Activated CD4-positive, alpha-beta T cell treated with anti-CD3 and anti-CD28 coated beads, Interleukin-2, amount 50 U/mL, for 48 hours (primary cell): ENCODE measurements at regions not wholly inside any gene's neighbourhood (a gene's known extent, or its start where the extent isn't known, plus 50 kb on each side); places are given as distances from the start of the nearest gene placed in this dataset.

Experiments used
- DNase-seq, 2 experiments: peaks; one replicate each; pipeline ENCODE4 v3.0.0-alpha.2; 2020

- DNase-seq = no peak
Observed at GRCh38 chr5:81914696-81915095, 57.1 kb upstream of the ATG10 start.

DNA sequence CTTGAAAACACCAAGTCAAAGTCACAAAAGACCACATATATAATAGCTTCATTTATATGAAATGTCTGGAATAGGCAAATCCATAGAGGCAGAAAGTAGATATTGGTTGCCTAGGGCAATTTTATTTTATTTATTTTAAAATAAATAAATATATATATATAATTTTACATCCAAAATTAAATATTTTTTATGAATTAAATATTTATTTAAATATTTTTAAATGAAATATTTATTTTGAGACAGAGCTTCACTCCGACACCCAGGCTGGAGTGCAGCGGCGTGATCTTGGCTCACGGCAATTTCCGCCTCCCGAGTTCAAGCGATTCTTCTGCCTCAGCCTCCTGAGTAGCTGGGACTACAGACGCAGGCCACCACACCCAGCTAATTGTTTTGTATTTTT lies 58.9 kb upstream of the ATG10 start:
- no peak for DNase-seq

- no peak for DNase-seq
Observed at GRCh38 chr5:81909677-81910076, 62.1 kb upstream of the ATG10 start.

DNA sequence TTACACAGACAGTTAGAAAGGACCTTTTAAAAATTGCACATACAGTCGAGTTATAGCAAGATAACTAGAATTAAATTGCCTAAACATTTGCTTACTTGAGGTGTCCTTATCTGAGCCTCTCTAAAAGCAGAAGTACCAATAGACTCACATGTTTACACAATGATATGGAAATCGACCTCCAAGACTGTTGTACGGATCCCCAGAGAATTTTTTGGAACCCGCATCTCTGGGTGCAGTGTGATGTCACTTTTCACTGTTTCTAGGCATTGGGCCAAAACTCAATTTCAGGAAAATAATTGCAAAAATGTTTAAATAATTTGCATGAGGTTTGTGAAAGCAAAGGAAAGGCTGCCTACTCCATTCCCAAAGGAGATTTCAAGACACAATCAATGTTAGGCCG lies 63.1 kb upstream of the ATG10 start:
- no peak for DNase-seq

- DNase-seq = no peak
Observed at GRCh38 chr5:81908044-81908443, 63.8 kb upstream of the ATG10 start.

- no peak for DNase-seq
Observed at GRCh38 chr5:81907012-81907635, 64.7 kb upstream of the ATG10 start.

DNA sequence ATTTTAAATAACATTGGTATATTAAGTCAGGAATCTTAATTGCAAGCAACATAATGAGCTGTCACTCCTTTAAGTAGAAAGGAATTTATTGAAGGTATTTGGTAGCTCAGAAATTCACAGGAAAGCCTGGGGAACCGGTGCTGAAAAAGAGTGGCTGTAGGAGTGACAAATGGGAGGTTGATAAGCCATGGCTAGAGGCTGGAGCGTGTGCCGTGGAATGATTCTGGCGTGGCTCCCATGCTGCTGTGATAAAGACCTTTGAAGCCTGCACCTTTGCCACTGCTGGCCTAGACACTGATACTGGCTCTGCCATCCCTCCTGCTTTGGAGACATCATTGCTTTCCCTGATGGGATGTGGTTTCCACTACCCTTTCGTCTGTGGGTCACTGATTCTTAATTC lies 65.7 kb upstream of the ATG10 start:
- no peak for DNase-seq

- DNase-seq = no peak
Observed at GRCh38 chr5:81904861-81905260, 67.0 kb upstream of the ATG10 start.

DNA sequence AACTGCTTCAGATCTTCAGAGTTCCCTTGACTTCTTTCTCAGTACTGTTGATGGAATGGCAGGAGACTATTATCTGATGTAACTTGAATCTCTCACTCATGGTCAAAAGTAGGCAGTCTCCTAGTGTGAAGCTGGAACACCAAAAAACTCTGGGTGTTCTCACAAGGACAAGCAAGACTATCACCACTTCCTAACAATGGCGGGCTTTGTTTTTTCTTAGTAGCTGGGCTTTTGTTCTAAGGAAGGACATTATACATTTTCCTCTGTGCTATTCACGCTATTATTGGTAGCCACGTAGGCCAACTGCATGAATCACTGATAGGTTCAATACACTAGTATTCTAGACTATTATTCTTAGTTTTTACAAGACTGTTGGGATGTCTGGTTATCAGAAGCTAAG lies 67.7 kb upstream of the ATG10 start:
- DNase-seq = no peak

GRCh38 chr5:81901586-81901985 lies 70.2 kb upstream of the ATG10 start:
- DNase-seq = no peak

GRCh38 chr5:81899123-81899522 lies 72.7 kb upstream of the ATG10 start:
- DNase-seq = no peak

- DNase-seq = no peak
Observed at GRCh38 chr5:81898403-81898802, 73.4 kb upstream of the ATG10 start.

DNA sequence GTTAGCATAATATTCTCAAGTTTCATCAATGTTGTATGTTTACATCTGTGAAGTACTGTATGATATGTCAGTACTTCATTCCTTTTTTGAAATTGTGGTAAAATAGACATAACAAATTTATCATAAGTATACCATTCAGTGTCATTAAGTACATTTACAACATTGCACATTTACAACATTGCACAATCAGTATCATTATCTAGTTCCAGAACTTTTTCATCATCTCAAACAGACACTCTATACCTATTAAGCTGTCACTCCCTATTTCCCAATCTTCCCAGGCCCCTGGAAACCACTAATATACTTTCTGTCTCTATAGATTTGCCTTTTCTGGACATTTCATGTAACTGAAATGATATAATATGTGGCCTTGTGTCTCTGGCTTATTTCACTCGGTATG lies 75.1 kb upstream of the ATG10 start:
- DNase-seq = no peak

- no peak for DNase-seq
Observed at GRCh38 chr5:81895307-81895706, 76.5 kb upstream of the ATG10 start.

GRCh38 chr5:81893961-81894360 lies 77.9 kb upstream of the ATG10 start:
- DNase-seq = no peak

DNA sequence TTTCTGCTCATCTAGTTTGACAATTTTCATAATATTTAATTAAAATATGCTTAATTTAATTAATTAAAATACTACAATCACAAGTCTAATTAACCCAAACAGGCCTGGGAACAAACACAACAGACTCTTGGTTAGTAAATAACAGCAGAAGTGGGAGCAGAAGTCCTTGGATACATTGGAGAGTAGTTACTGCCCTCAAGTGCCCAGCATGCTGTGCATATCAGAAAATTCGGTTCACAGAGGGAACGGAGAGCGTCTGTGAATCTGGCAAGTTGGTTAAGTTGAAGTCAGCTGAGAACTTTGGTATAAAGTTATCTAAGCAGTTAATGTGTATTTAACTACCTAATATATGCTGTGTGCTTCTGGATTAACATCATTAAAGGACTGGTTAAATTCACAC lies 87.0 kb upstream of the ATG10 start:
- no peak for DNase-seq

DNA sequence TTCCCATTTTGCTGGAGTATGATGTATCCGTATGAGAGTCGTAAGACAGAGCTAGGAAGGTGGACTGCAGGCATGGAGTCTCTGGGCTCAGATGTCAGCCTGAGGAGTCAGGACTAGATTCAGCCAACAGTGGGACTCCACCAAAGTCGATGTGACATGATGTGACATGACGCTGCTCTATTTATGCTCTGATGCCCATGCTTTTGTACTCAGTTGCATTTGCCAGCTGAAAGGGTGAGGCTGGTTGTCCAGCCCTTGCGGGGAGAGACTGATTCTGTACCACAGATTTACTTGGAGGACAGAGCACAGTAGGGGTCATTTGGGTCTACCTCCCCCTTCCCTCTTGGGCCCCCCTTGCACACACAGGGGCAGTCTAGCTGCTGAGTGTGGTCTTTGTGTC lies 88.5 kb upstream of the ATG10 start:
- no peak for DNase-seq

DNA sequence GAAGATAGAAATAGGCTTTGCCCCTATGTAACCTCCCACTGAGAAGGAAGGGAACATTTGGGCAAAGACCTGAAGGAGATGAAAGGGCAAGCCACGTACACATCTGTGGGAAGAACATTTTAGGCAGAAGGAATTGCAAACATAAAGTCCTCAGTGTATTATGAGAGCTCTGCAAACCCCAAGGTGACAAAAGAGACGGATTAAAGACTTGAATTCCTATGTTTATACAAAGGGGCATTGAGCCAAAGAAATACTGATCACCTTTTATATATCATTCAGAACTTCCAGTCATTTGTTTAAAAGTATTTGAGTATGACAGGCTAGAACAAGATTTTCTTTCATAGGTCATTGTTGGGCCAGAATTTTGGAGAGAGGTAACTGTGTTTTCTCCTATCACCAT lies 90.2 kb upstream of the ATG10 start:
- no peak for DNase-seq

DNA sequence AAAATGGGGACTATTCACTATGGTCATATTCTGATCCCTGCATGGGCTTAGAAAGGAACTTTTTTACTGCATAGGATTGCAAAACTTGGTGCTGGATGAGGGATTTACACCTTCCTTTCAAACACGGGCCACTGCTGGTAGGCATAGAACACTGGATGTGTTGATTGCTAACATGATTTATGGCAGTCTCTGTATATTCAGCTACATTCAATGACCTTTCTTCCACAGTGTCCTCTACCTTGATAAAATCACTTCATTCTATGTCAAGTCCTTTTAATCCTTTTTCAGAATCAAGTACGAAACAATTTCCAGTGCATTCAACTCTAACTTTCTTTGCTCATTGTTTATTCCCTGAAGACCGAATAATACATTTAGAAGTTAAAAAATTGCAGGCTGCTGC lies 91.9 kb upstream of the ATG10 start:
- DNase-seq = no peak

DNA sequence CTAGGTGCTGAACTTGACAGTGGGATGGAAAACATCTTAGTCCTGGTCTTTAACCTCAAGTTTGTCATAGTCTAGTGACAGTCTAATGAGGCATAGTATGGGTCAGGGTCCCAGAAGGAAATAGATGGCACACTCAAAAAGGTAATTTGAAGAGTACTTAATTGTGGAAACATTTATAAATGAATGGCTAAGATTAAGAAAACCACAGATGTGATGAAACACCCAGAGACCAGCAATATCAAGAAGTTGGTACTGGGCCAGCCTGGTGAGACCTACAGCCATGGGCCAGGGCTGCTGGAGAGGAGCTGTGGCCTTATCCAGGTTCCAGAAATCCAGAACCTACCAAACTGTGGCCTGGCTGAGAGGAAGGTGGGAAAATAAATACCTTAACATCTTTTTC lies 93.5 kb upstream of the ATG10 start:
- DNase-seq = no peak

- DNase-seq = no peak
Observed at GRCh38 chr5:81866994-81867393, 104.8 kb upstream of the ATG10 start.

DNA sequence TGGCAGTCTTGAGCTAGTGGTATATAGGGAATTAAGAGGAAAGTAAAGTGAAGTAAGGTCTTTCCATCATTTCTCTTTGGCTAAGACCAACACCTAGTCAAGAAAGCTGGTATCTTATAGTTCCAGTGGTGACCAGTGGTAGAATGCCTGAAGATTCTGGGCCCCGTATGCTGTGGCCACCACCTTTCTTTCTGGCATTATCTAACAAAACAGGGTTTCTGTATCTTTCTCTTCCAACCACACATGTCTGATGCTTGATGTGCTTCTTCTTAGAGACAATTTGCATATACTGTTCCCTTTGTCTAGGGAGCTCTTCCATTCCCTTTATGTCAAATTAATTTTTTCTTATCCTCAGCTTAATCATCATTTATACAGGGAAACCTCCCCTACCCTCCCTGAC lies 109.9 kb upstream of the SSBP2 start:
- no peak for DNase-seq

GRCh38 chr5:81859624-81860023 lies 108.7 kb upstream of the SSBP2 start:
- no peak for DNase-seq

GRCh38 chr5:81856948-81857928 lies 106.3 kb upstream of the SSBP2 start:
- peak in 1 of 2 experiments; percentile 15 for DNase-seq

DNA sequence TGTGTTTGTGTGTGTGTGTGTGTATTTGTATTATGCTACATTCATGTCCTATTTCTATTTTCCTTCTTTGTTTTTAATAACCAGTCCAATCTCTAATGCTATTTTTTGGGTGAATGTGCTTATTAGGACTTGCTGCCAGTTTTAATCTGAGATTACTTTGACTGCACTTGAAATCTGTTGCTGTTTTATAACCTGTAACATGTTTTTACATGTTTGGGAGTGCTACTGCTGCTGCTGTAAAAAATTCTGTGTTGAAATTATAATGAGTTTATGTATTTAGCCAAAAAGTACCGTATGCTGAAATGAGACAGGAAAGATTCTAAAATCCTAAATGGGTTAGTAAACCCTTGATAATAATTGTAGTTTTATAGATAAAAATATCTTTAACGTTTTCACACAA lies 104.7 kb upstream of the SSBP2 start:
- DNase-seq = no peak
